GM12874 (cell line): ENCODE measurements at regions not wholly inside any gene's neighbourhood (a gene's known extent, or its start where the extent isn't known, plus 50 kb on each side); places are given as distances from the start of the nearest gene placed in this dataset.

ENCODE experiments used
- CTCF ChIP-seq: IDR thresholded peaks from 2 replicates; pipeline ENCODE4 v1.5.1; 2011; ENCODE audit warnings: low read depth, mild to moderate bottlenecking, control low read depth, low read length, moderate library complexity; ENCODE audit not compliant: insufficient read depth

- no peak for TF ChIP-seq CTCF
Measured at GRCh38 chr5:6868575-6869215, 155.5 kb downstream of the TENT4A start.

DNA sequence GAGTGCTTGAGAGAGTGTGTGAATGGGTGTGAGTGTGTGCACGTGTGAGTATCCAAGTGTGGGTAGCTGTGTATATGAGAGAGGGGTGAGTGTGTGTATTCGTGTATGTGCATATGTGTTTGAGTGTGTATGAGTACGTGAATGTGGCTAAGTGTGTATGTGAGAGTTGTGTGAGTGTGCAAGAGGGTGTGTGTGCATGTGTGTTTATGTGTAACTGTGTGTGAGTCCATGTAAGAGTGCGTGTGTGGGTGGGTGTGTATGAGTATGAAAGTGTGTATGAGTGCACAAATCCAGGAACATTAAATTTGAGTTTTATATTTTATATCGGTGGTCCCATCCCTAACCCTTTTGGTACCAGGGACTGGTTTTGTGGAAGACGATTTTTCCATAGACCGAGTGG, 156.4 kb downstream of the TENT4A start:
- TF ChIP-seq CTCF = no peak

- no peak for TF ChIP-seq CTCF
Measured at GRCh38 chr5:6872441-6873160, 159.4 kb downstream of the TENT4A start.

DNA sequence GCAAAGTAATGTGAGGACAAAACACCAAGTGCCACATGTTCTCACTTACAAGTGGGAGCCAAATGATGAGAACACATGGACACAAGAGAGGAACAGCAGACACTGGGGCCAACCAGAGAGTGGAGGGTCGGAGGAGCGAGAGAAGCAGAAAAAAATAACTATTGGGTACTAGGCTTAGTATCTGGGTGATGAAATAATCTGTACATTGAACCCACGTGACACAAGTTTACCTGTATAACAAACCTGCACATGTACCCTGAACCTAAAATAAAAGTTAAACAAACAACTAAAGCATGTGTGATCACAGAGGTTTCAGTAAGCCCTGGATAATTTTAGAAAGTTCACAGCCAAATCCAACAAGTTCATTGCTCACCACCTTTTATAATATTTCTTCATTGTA, 160.1 kb downstream of the TENT4A start:
- no peak for TF ChIP-seq CTCF

DNA sequence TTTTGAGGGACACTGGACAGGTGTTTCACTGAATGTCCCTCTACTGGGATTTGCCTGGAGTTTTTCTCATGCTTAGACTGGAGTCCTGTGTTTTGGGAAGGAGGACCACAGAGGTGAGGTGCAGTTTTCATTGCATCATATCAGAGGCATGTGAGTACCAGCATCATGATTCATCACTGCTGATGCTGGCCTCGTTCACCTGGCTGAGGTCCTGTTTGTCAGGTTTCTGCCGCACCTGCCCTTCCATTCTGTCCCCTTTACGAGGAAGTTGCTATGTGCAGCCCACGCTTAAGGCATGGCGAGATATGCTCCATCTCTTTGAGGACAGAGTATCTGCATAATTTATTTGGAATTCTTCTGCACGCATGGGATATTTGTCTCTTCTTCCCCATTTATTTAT, 162.1 kb downstream of the TENT4A start:
- no peak for TF ChIP-seq CTCF

GRCh38 chr5:6877986-6878828, 165.0 kb downstream of the TENT4A start:
- no peak for TF ChIP-seq CTCF

GRCh38 chr5:6885581-6885980, 172.3 kb downstream of the TENT4A start:
- no peak for TF ChIP-seq CTCF
